Sigmoid colon (tissue), 4 donors: ENCODE measurements at regions not wholly inside any gene's neighbourhood (a gene's known extent, or its start where the extent isn't known, plus 50 kb on each side); places are given as distances from the start of the nearest gene placed in this dataset.

Experiments
- CTCF ChIP-seq, 4 experiments: fragments of 450-650 bp in 3 of 4; fragments of 200-600 bp in 1 of 4; IDR thresholded peaks; one replicate each; pipeline ENCODE4 v1.5.1; 2016 to 2019; ENCODE audit warnings: antibody characterized with exemption in 4 of 4, mild to moderate bottlenecking in 3 of 4, moderate library complexity in 2 of 4
- EP300 ChIP-seq, 4 donors: sonication (generic); formaldehyde crosslinking; IDR thresholded peaks; one replicate each; pipeline ENCODE4 v1.6.1; 2017; ENCODE audit warnings: antibody characterized with exemption in 4 of 4
- POLR2A ChIP-seq, 2 donors: fragments of 450-650 bp; IDR thresholded peaks; one replicate each; pipeline ENCODE4 v1.6.1; 2016; ENCODE audit warnings: antibody characterized with exemption in 2 of 2, mild to moderate bottlenecking in 2 of 2, moderate library complexity in 2 of 2

DNA sequence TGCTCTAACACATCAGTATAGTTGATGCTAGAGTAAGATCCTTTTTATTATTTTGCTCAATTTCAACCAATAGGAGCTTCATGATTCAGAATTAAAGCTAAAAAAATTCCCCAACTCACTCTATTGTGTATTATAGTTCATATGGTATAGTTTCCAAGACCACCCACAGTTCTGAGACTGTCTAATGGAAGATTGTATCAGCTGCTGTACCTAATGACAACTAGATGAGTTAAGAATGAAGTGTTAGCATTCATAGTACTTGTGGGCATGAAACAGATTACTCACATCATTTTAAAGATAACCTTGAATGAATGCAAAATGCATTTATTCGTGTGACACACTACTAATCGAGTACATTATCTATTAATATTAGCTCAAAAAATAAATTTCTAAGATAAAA is 289.9 kb upstream of the ATP11B start:
- TF ChIP-seq EP300 (IDR thresholded peaks at IDR 0.05) (no peak), CTCF (IDR thresholded peaks at IDR 0.05) (no peak), POLR2A (IDR thresholded peaks at IDR 0.05) (no peak)
